GM12878 (cell line): ENCODE measurements at regions not wholly inside any gene's neighbourhood (a gene's known extent, or its start where the extent isn't known, plus 50 kb on each side); places are given as distances from the start of the nearest gene placed in this dataset.

Experiments
- ATF3 ChIP-seq: IDR thresholded peaks from 2 replicates; pipeline ENCODE4 v1.6.1; 2011; ENCODE audit warnings: low read depth, mild to moderate bottlenecking, low read length, moderate library complexity, borderline replicate concordance; ENCODE audit errors: extremely low read depth
- CHD1 ChIP-seq: IDR thresholded peaks from 2 replicates; pipeline ENCODE4 v1.6.1; 2012; ENCODE audit warnings: low read depth, low read length, improper control_type of control experiment
- CREB1 ChIP-seq: IDR thresholded peaks from 2 replicates; pipeline ENCODE4 v1.6.1; 2012; ENCODE audit warnings: low read depth, mild to moderate bottlenecking, inconsistent platforms
- DPF2 ChIP-seq: fragments of 450-650 bp; IDR thresholded peaks from 2 replicates; pipeline ENCODE4 v1.6.1; 2017; ENCODE audit warnings: mild to moderate bottlenecking
- ETV6 ChIP-seq, 2 experiments: fragments of 450-650 bp in 1 of 2; IDR thresholded peaks in 1 of 2; conservative IDR thresholded peaks in 1 of 2; 2 replicates each; pipeline ENCODE4 v1.6.1; 2014; ENCODE audit warnings: antibody characterized with exemption in 1 of 2, borderline replicate concordance in 1 of 2, low read depth in 1 of 2, mild to moderate bottlenecking in 1 of 2, moderate library complexity in 1 of 2
- HDAC6 ChIP-seq: fragments of 200-600 bp; sonication (generic); IDR thresholded peaks from one replicate; pipeline ENCODE4 v1.8.0; 2017; ENCODE audit warnings: antibody characterized with exemption; ENCODE audit not compliant: unreplicated experiment
- HDGF ChIP-seq: fragments of 450-650 bp; IDR thresholded peaks from 2 replicates; pipeline ENCODE4 v1.6.1; 2016; ENCODE audit warnings: antibody characterized with exemption
- IRF5 ChIP-seq: fragments of 450-650 bp; IDR thresholded peaks from 2 replicates; pipeline ENCODE4 v1.6.1; 2017; ENCODE audit warnings: borderline replicate concordance
- MTA3 ChIP-seq: IDR thresholded peaks from 2 replicates; pipeline ENCODE4 v1.6.1; 2012; ENCODE audit warnings: low read length, inconsistent platforms, borderline replicate concordance
- POLR2AphosphoS2 ChIP-seq: IDR thresholded peaks from 2 replicates; pipeline ENCODE4 v1.6.1; 2011; ENCODE audit warnings: low read depth, mild to moderate bottlenecking, low read length, improper control_type of control experiment, moderate library complexity
- RB1 ChIP-seq: fragments of 450-650 bp; formaldehyde crosslinking; IDR thresholded peaks from 2 replicates; pipeline ENCODE4 v1.6.1; 2017; ENCODE audit warnings: mild to moderate bottlenecking, borderline replicate concordance
- SREBF1 ChIP-seq: IDR thresholded peaks from 2 replicates; pipeline ENCODE4 v1.6.1; 2012; ENCODE audit warnings: mild to moderate bottlenecking, low read length
- TCF7 ChIP-seq: IDR thresholded peaks from 2 replicates; pipeline ENCODE4 v1.6.1; 2014; ENCODE audit warnings: antibody characterized with exemption, borderline replicate concordance
- WRNIP1 ChIP-seq: IDR thresholded peaks from 2 replicates; pipeline ENCODE4 v1.6.1; 2011; ENCODE audit warnings: low read depth, low read length, improper control_type of control experiment, borderline replicate concordance
- ZNF207 ChIP-seq: fragments of 450-650 bp; IDR thresholded peaks from 2 replicates; pipeline ENCODE4 v1.6.1; 2014; ENCODE audit warnings: antibody characterized with exemption, mild to moderate bottlenecking, borderline replicate concordance
- TF ChIP-seq, protein P1 (sequence below): fragments of 450-650 bp; IDR thresholded peaks from 2 replicates; pipeline ENCODE4 v1.6.1; 2017; ENCODE audit warnings: mild to moderate bottlenecking, moderate library complexity

DNA sequence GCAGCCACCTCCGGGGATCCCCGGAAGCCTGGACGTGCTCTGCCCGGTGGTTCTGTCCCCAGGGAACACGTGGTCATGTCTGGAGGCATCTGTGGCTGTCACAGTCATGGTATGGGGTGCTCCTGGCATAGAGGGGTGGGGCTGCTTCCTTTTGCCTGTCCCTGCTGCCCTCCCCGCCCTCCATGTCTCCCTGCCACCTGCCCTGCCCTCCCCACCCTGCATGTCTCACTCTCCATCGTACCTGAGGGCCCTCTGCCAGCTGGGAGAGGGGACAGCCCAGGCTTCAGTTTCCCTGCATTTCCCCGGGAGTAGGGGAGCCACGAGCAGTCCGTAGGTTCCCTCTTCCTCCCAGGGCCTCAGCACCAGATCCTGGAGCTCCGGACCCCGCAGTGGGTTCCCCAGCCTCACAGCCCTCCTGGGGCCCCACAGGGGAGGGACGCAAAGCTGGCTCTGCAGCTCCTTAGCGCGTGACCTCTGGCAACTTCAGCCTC is 90.0 kb upstream of the CTDP1 start (continued):
- TF ChIP-seq, protein P1, sequence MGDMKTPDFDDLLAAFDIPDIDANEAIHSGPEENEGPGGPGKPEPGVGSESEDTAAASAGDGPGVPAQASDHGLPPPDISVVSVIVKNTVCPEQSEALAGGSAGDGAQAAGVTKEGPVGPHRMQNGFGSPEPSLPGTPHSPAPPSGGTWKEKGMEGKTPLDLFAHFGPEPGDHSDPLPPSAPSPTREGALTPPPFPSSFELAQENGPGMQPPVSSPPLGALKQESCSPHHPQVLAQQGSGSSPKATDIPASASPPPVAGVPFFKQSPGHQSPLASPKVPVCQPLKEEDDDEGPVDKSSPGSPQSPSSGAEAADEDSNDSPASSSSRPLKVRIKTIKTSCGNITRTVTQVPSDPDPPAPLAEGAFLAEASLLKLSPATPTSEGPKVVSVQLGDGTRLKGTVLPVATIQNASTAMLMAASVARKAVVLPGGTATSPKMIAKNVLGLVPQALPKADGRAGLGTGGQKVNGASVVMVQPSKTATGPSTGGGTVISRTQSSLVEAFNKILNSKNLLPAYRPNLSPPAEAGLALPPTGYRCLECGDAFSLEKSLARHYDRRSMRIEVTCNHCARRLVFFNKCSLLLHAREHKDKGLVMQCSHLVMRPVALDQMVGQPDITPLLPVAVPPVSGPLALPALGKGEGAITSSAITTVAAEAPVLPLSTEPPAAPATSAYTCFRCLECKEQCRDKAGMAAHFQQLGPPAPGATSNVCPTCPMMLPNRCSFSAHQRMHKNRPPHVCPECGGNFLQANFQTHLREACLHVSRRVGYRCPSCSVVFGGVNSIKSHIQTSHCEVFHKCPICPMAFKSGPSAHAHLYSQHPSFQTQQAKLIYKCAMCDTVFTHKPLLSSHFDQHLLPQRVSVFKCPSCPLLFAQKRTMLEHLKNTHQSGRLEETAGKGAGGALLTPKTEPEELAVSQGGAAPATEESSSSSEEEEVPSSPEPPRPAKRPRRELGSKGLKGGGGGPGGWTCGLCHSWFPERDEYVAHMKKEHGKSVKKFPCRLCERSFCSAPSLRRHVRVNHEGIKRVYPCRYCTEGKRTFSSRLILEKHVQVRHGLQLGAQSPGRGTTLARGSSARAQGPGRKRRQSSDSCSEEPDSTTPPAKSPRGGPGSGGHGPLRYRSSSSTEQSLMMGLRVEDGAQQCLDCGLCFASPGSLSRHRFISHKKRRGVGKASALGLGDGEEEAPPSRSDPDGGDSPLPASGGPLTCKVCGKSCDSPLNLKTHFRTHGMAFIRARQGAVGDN: no peak
- TF ChIP-seq SREBF1 (no peak), ATF3 (no peak), ZNF207 (no peak), WRNIP1 (no peak), HDGF (no peak), CREB1 (no peak), ETV6 (conservative IDR thresholded peaks at IDR 0.05 in 1 of 2, IDR thresholded peaks at IDR 0.05 in 1 of 2; ENCODE audit: borderline replicate concordance in 1 of 2, low read depth in 1 of 2) (no peak), IRF5 (no peak), TCF7 (no peak), MTA3 (no peak), POLR2AphosphoS2 (no peak), CHD1 (no peak), RB1 (no peak), DPF2 (no peak), HDAC6 (no peak)
